ENCODE measurements at regions not wholly inside any gene's neighbourhood (a gene's known extent, or its start where the extent isn't known, plus 50 kb on each side); places are given as distances from the start of the nearest gene placed in this dataset.

DNA sequence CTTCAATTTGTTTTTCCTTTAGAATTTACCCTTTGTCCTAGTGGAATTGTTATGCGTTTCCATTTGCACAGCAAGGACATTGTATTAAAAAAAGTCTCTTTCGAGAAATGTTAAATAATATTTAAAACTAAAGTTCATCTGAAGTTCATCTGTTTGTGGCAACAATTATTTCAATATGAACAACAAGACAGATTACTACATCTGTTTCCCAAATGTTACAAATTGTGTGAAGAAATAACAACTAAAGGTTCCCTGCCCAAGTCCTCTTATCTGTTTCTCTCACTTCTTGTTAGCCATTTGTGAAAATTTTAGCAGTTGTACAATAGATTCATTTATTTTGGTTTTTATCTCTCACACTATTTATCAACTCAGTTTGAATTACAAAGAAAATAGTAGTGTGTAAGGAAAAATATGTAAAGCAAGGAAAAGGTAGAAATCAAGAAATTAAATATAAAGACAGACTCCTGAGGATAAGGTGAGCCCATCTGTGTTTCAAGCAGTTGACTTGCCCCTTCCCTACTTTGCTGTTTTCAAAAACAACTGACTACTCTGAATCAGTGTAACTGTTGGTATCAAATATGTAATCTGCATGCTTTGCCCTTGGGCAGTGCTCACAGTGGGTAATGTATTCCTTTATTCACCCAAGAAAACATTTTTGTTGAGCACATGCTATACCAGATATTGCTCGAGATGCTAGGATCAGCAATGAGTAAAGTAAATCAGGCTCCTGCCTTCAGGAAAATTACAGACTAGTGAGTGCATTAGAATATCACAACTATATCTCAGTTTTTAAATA lies 118.9 kb upstream of the PCDH7 start:
- no peak for TF ChIP-seq ZFX (IDR thresholded peaks at IDR 0.05)
- TF ChIP-seq, protein P1, sequence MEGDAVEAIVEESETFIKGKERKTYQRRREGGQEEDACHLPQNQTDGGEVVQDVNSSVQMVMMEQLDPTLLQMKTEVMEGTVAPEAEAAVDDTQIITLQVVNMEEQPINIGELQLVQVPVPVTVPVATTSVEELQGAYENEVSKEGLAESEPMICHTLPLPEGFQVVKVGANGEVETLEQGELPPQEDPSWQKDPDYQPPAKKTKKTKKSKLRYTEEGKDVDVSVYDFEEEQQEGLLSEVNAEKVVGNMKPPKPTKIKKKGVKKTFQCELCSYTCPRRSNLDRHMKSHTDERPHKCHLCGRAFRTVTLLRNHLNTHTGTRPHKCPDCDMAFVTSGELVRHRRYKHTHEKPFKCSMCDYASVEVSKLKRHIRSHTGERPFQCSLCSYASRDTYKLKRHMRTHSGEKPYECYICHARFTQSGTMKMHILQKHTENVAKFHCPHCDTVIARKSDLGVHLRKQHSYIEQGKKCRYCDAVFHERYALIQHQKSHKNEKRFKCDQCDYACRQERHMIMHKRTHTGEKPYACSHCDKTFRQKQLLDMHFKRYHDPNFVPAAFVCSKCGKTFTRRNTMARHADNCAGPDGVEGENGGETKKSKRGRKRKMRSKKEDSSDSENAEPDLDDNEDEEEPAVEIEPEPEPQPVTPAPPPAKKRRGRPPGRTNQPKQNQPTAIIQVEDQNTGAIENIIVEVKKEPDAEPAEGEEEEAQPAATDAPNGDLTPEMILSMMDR (conservative IDR thresholded peaks at IDR 0.05) = no peak

DNA sequence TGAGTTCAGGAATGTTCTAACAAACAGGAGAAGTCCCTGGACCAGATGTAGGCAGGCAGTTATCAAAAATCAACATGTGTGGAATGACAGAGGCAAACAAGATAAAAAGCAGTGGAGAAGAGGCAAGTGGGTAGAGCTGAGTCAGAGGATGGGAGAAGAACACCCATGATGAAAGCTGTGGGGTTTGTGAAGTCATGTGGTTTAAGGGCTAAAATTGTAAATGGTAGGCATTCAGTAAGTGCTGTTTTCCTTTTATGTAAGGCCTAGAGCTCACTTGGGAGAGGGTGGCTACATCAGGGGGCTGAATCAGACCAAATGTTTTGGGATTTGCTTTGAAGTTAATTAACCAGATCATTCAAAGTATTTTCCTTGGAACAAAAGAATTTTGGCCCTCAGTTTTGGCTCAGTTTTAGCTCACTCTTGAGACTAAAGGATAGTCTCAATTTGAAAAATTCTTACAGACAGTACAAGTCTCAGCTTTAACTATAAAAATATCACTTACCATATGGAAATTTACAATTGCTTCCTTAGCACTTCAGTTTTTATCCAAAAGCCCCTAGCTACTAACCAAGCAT lies 114.5 kb upstream of the PCDH7 start:
- H3K27ac ChIP-seq = no peak overlapping the region

More for the DNA sequence above, 118.9 kb upstream of the PCDH7 start:
- H3K27ac ChIP-seq = no peak overlapping the region

DNA sequence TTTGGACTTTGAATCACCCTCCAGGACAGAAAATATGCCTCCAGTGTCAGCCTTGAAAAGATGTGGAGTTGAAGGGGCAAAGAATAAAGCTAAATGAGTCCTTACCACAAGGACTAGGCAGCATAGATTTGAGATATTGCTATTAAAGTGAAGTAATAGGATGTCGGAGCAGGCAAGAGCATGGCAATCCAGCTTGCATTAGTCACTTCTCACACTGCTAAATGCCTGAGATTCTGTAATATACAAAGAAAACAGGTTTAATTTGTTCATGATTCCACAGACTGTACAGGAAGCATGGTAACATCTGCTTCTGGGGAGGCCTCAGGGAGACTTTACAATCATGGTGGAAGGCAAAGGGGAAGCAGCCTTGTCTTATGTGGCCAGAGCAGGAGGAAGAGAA lies 109.8 kb upstream of the PCDH7 start:
- H3K27ac ChIP-seq = no peak overlapping the region
- TF ChIP-seq, protein P1 (conservative IDR thresholded peaks at IDR 0.05) = no peak
- no peak for TF ChIP-seq ZFX (IDR thresholded peaks at IDR 0.05)

More for the DNA sequence above, 114.5 kb upstream of the PCDH7 start:
- no peak for TF ChIP-seq ZFX (IDR thresholded peaks at IDR 0.05)
- TF ChIP-seq, protein P1 (conservative IDR thresholded peaks at IDR 0.05) = no peak

- TF ChIP-seq ZFX (IDR thresholded peaks at IDR 0.05) = no peak
- TF ChIP-seq, protein P1 (conservative IDR thresholded peaks at IDR 0.05) = no peak
These were observed 105.4 kb upstream of the PCDH7 start for GRCh38 chr4:30614771-30615170.

DNA sequence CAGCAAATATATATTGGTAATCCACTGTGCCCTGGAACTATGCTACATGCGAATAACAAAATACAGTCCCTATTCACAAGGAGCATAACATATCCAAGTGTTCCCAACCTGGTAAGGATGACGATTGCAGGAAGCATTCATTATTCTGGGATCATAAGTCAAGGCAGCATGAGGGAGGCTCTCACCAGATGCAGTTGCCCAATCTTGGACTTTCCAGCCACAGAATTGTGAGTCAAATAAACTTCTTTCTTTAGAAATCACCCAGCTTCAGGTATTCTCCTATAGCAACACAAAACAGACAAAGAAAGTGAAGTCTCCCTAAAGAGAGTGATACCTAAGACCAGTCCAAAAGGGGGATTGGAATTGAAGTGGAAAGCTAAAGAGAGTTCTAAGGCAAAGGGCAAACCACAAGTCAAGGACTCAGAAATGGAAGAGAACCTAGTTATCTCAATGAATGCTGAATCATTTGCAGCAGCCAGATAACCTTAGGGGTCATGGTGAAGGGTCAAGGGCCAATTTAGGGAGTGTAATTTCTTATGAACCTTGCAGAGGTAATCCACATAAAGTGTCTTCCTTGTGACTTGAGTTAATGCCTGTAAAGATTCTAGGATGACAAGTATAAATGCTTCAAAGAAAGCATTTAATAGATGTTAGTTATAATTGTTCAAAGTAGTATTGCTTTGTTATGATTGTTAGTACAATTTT lies 103.1 kb upstream of the PCDH7 start:
- TF ChIP-seq, protein P1 (conservative IDR thresholded peaks at IDR 0.05) = no peak
- TF ChIP-seq ZFX (IDR thresholded peaks at IDR 0.05) = no peak
- no peak overlapping the region for H3K27ac ChIP-seq

More at GRCh38 chr4:30614771-30615170, 105.4 kb upstream of the PCDH7 start:
- no peak overlapping the region for H3K27ac ChIP-seq

DNA sequence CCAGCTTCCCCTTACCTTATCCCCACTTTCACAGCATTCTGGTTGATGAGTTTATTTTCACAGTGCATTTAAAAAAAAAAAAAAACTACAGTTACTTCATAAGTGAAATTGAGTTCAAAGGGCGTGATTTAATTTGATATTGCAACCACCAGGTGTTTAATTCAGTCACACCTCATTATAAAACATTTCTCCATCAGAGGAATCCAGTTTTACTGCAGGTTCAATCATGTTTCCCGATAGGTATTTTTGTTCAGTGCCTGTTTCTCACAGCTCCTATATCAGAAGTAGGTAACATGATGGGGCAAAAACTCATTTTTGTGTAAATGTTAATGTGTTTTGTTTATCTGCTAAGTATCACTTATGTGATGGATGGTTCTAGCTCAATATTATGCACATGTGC lies 102.3 kb upstream of the PCDH7 start:
- no peak for TF ChIP-seq ZFX (IDR thresholded peaks at IDR 0.05)
- TF ChIP-seq, protein P1 (conservative IDR thresholded peaks at IDR 0.05) = no peak
- no peak overlapping the region for H3K27ac ChIP-seq

GRCh38 chr4:30619679-30620078 lies 100.5 kb upstream of the PCDH7 start:
- TF ChIP-seq, protein P1 (conservative IDR thresholded peaks at IDR 0.05) = no peak
- TF ChIP-seq ZFX (IDR thresholded peaks at IDR 0.05) = no peak
- H3K27ac ChIP-seq = no peak overlapping the region

Data from C4-2B (cell line).